ENCODE measurements at regions not wholly inside any gene's neighbourhood (a gene's known extent, or its start where the extent isn't known, plus 50 kb on each side); places are given as distances from the start of the nearest gene placed in this dataset.
A peak's percentile ranks its signal among the peaks of the same experiment; 100 is the strongest.

DNA sequence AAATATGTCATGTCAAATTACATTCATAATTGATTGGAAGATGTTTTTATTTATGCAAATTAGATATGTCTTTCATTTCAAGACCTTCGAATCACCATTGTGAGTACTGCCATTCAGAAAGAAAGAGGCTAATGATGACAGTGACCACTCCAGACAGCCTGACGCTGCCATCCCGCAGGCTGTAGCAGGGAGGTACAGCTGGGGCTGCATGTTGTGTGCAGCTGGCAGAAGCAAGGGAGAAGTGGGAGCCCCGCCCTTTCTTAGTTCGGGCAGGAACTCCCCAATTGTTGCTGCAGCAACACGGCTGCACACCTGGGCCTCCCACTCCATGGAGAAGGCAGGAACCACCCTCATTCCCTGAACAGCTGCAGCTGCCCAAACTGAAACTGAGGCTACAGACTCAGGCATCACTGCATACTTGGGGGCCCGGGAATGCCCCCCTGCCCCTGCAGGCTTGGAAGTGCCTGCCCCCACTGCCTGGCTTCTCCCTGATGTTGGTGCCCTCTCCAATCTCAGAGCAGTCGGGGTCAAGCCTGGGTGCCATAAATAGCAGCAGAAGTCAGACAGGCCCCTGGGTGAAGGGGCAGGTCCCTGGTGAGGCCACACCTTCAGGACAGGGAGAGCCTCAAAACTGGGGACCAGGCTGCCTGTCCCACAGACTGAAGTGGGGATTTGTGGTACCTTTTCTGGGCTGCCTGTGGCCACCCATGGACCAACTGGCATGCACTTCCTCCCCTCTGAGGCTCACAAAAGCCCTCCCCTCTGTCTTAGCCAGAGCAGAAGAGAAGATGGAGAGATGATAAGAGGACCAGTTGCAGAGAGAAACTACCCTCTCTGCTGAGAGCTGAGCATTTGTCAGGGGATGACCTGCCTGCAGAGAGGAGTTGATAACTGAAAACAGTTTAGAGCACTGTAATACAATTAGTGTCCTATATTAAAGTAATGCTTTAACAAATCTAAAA, 964.6 kb downstream of the SI start:
- DNase-seq (ENCODE audit: insufficient read length, low spot score) = no peak
- FAIRE-seq = no peak
- TF ChIP-seq CTCF (IDR thresholded peaks at IDR 0.05; ENCODE audit: insufficient read depth, missing control alignments) = no peak

DNA sequence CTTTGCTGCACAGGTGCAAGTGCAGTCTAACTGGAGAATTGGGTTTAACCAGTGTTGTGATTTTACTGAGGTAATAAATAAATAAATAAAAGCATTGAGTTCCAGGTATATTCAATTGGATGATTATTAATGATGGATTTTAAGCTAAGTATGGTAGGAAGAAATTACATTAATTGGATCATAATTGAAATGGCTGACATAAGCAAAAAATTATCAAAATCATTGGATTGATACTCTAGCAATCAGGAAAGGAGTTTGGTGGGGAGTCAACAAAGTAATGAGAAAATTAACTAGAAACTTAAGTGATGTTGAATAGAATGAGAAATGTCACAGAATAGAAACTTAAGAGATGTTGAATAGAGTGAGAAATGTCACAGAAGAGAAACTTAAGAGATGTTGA, 981.9 kb downstream of the SI start:
- no peak for FAIRE-seq
- no peak for TF ChIP-seq CTCF (IDR thresholded peaks at IDR 0.05; ENCODE audit: insufficient read depth, missing control alignments)
- no peak for DNase-seq (ENCODE audit: insufficient read length, low spot score)

DNA sequence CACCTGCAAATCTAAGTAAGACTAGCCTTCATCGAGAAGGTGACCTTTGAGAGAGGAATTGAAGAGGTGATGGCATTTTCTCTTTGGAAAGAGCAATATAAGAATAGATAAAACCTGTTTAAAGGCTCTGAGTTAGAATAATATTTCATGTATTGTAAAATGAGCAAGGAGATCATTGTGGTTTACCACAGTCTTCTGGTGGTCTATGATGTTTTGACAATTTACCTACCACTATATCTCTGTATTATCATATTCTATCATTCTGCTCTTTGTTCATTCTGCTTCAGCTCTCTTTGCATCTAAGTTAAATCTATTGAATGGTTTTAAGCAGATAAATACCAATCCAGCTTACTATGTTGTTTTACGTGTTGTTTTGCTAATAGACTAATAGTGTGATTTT, 982.3 kb downstream of the SI start:
- peak; percentile 53 for FAIRE-seq
- TF ChIP-seq CTCF (IDR thresholded peaks at IDR 0.05; ENCODE audit: insufficient read depth, missing control alignments) = no peak
- DNase-seq (ENCODE audit: insufficient read length, low spot score) = no peak

DNA sequence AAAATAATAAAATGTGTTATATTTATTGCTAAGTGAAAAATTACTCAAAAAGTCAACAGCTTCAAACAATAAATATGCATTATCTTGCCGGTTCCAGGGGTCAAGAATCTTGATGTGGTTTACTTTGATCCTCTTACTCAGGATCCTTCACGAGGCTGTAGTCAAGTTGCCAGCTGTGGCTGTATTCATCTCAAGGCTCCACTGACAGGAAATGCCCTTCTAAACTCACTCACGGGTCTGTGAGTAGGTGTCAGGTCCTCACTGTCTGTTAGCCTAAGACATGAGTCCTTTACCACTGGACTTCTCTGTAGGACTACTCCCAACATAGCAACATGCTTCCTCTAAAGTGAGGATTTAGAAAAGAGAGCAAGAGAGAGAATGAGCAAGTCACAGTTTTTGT, 983.0 kb downstream of the SI start:
- TF ChIP-seq CTCF (IDR thresholded peaks at IDR 0.05; ENCODE audit: insufficient read depth, missing control alignments) = no peak
- DNase-seq (ENCODE audit: insufficient read length, low spot score) (no peak), FAIRE-seq (no peak)

GRCh38 chr3:164094546-164094945, 983.8 kb downstream of the SI start:
- FAIRE-seq = no peak
- no peak for TF ChIP-seq CTCF (IDR thresholded peaks at IDR 0.05; ENCODE audit: insufficient read depth, missing control alignments)
- no peak for DNase-seq (ENCODE audit: insufficient read length, low spot score)

- no peak for DNase-seq (ENCODE audit: insufficient read length, low spot score)
- no peak for FAIRE-seq
- no peak for TF ChIP-seq CTCF (IDR thresholded peaks at IDR 0.05; ENCODE audit: insufficient read depth, missing control alignments)
These were observed 998.1 kb downstream of the SI start for GRCh38 chr3:164080208-164080607.

- FAIRE-seq = no peak
- no peak for DNase-seq (ENCODE audit: insufficient read length, low spot score)
- TF ChIP-seq CTCF (IDR thresholded peaks at IDR 0.05; ENCODE audit: insufficient read depth, missing control alignments) = no peak
These were observed 1014.0 kb downstream of the SI start for GRCh38 chr3:164064298-164064697.
